ENCODE measurements at regions not wholly inside any gene's neighbourhood (a gene's known extent, or its start where the extent isn't known, plus 50 kb on each side); places are given as distances from the start of the nearest gene placed in this dataset.

- TF ChIP-seq CTCF (IDR thresholded peaks at IDR 0.05) (no peak), RNF2 (IDR thresholded peaks at IDR 0.05; ENCODE audit: borderline replicate concordance, low read depth) (no peak), RARB (CRISPR knock-in tag; IDR thresholded peaks at IDR 0.05) (no peak), RCOR1 (IDR thresholded peaks at IDR 0.05; ENCODE audit: low read depth, low read length) (no peak)
Observed at GRCh38 chr15:31255176-31255510, 71.5 kb upstream of the KLF13 start (continued).

- FAIRE-seq (no peak), DNase-seq (ENCODE audit: low read depth in 1 of 2, low spot score in 1 of 2) (no peak), ATAC-seq (no peak)
- WGBS (ENCODE audit: missing lambda C conversion rate), result 60% methylated on average over 9 of the region's 9 CpGs
- ChIA-PET CTCF (interaction anchor here (1.0 to 1.7 kb wide), 4 partner anchors 11 to 42 kb away, joined by 4 read pairs; no protein-coding TSS in a partner anchor), POLR2A (no interaction called here)
- Histone ChIP-seq H3K4me1 (no peaks in the 10 kb centered on the region), H3K4me2 (no peak overlapping the region), H3K27ac (no peak overlapping the region), H3K9me3 (0 out of 3 replicates have a peak, but pooled peaks cover 2% of the 10 kb centered on the region), H3K4me3 (no peak overlapping the region)
- TF ChIP-seq POLR2A (IDR thresholded peaks at IDR 0.05; ENCODE audit: low read length), result no peak
- no peak for TF ChIP-seq KDM1A (IDR thresholded peaks at IDR 0.05; ENCODE audit: low read depth)
- TF ChIP-seq EHMT2 (IDR thresholded peaks at IDR 0.05; ENCODE audit: low read depth), result no peak
- TF ChIP-seq PBX3 (IDR thresholded peaks at IDR 0.05), result no peak
- no peak for TF ChIP-seq TFCP2L1 (CRISPR knock-in tag; IDR thresholded peaks at IDR 0.05)
- TF ChIP-seq USF2 (IDR thresholded peaks at IDR 0.05), result no peak
- no peak for TF ChIP-seq MYC (IDR thresholded peaks at IDR 0.05; ENCODE audit: borderline replicate concordance, low read length)
- no peak for TF ChIP-seq FOXS1 (CRISPR knock-in tag; IDR thresholded peaks at IDR 0.05)
- no peak for TF ChIP-seq TP53 (CRISPR knock-in tag; IDR thresholded peaks at IDR 0.05)
- no peak for TF ChIP-seq KDM5A (IDR thresholded peaks at IDR 0.05)
- TF ChIP-seq RAD21 (conservative IDR thresholded peaks at IDR 0.05 in 1 of 2, IDR thresholded peaks at IDR 0.05 in 1 of 2), result no peak
Observed at GRCh38 chr15:31255732-31256377, 70.8 kb upstream of the KLF13 start.

GRCh38 chr15:31256378-31257265, 70.0 kb upstream of the KLF13 start:
- Histone ChIP-seq H3K9me3 (0 out of 3 replicates have a peak, but pooled peaks cover 2% of the 10 kb centered on the region), H3K4me3 (no peak overlapping the region), H3K4me1 (no peaks in the 10 kb centered on the region), H3K27ac (no peak overlapping the region), H3K4me2 (no peak overlapping the region)
- no peak for DNase-seq (ENCODE audit: low read depth in 1 of 2, low spot score in 1 of 2)
- peak; percentile 19 to 36; a peak in 1 of 6 replicates for ATAC-seq
- WGBS (ENCODE audit: missing lambda C conversion rate), result 67% methylated on average over 8 of the region's 11 CpGs
- FAIRE-seq, result no peak
- ChIA-PET POLR2A (no interaction called here), CTCF (interaction anchor here (1.0 to 1.7 kb wide), 3 partner anchors 12 to 43 kb away, joined by 4 read pairs; no protein-coding TSS in a partner anchor)
- no peak for TF ChIP-seq RARB (CRISPR knock-in tag; IDR thresholded peaks at IDR 0.05)
- no peak for TF ChIP-seq ZC3H11A (IDR thresholded peaks at IDR 0.05)
- TF ChIP-seq USF2 (IDR thresholded peaks at IDR 0.05), result no peak
- TF ChIP-seq BHLHE40 (IDR thresholded peaks at IDR 0.05; ENCODE audit: low read depth, low read length), result no peak
- no peak for TF ChIP-seq NFE2L2 (conservative IDR thresholded peaks at IDR 0.05; ENCODE audit: low read length)
- TF ChIP-seq ZSCAN20 (CRISPR knock-in tag; IDR thresholded peaks at IDR 0.05), result no peak
- no peak for TF ChIP-seq CEBPB (IDR thresholded peaks at IDR 0.05)
- no peak for TF ChIP-seq HOXB5 (CRISPR knock-in tag; IDR thresholded peaks at IDR 0.05)
- TF ChIP-seq SREBF2 (IDR thresholded peaks at IDR 0.05), result no peak
- no peak for TF ChIP-seq EHF (CRISPR knock-in tag; IDR thresholded peaks at IDR 0.05)

All from A549 (cell line).